ENCODE measurements at regions not wholly inside any gene's neighbourhood (a gene's known extent, or its start where the extent isn't known, plus 50 kb on each side); places are given as distances from the start of the nearest gene placed in this dataset.

- no peak for FAIRE-seq
- TF ChIP-seq POU2F2 (IDR thresholded peaks at IDR 0.05; ENCODE audit: low read depth, low read length) (no peak), POLR2AphosphoS5 (IDR thresholded peaks at IDR 0.05; ENCODE audit: low read depth, low read length) (no peak), POLR2A (IDR thresholded peaks at IDR 0.05; ENCODE audit: low read depth, low read length) (no peak), TAF1 (IDR thresholded peaks at IDR 0.05; ENCODE audit: low read depth, low read length) (no peak), SPI1 (IDR thresholded peaks at IDR 0.05; ENCODE audit: low read depth, low read length) (no peak), PAX5 (IDR thresholded peaks at IDR 0.05; ENCODE audit: insufficient read depth, low read length, severe bottlenecking) (no peak)
- no peak for DNase-seq (ENCODE audit: insufficient read length, low spot score)
These were observed 116.4 kb downstream of the NCOR2 start for GRCh38 chr12:124451016-124451415.

GRCh38 chr12:124450376-124450750 is 117.0 kb downstream of the NCOR2 start:
- DNase-seq (ENCODE audit: insufficient read length, low spot score) (no peak), FAIRE-seq (no peak)
- TF ChIP-seq POU2F2 (IDR thresholded peaks at IDR 0.05; ENCODE audit: low read depth, low read length) (no peak), SPI1 (IDR thresholded peaks at IDR 0.05; ENCODE audit: low read depth, low read length) (no peak), TAF1 (IDR thresholded peaks at IDR 0.05; ENCODE audit: low read depth, low read length) (no peak), POLR2A (IDR thresholded peaks at IDR 0.05; ENCODE audit: low read depth, low read length) (no peak), POLR2AphosphoS5 (IDR thresholded peaks at IDR 0.05; ENCODE audit: low read depth, low read length) (no peak), PAX5 (IDR thresholded peaks at IDR 0.05; ENCODE audit: insufficient read depth, low read length, severe bottlenecking) (no peak)

GRCh38 chr12:124449623-124450375 is 117.6 kb downstream of the NCOR2 start:
- DNase-seq (ENCODE audit: insufficient read length, low spot score) (no peak), FAIRE-seq (no peak)
- TF ChIP-seq SPI1 (IDR thresholded peaks at IDR 0.05; ENCODE audit: low read depth, low read length), result no peak
- TF ChIP-seq POLR2A (IDR thresholded peaks at IDR 0.05; ENCODE audit: low read depth, low read length), result no peak
- no peak for TF ChIP-seq TAF1 (IDR thresholded peaks at IDR 0.05; ENCODE audit: low read depth, low read length)
- no peak for TF ChIP-seq POU2F2 (IDR thresholded peaks at IDR 0.05; ENCODE audit: low read depth, low read length)
- no peak for TF ChIP-seq POLR2AphosphoS5 (IDR thresholded peaks at IDR 0.05; ENCODE audit: low read depth, low read length)
- no peak for TF ChIP-seq PAX5 (IDR thresholded peaks at IDR 0.05; ENCODE audit: insufficient read depth, low read length, severe bottlenecking)

GRCh38 chr12:124448955-124449622 is 118.3 kb downstream of the NCOR2 start:
- no peak for TF ChIP-seq POLR2A (IDR thresholded peaks at IDR 0.05; ENCODE audit: low read depth, low read length)
- no peak for TF ChIP-seq POLR2AphosphoS5 (IDR thresholded peaks at IDR 0.05; ENCODE audit: low read depth, low read length)
- TF ChIP-seq POU2F2 (IDR thresholded peaks at IDR 0.05; ENCODE audit: low read depth, low read length), result no peak
- TF ChIP-seq TAF1 (IDR thresholded peaks at IDR 0.05; ENCODE audit: low read depth, low read length), result no peak
- no peak for TF ChIP-seq PAX5 (IDR thresholded peaks at IDR 0.05; ENCODE audit: insufficient read depth, low read length, severe bottlenecking)
- no peak for TF ChIP-seq SPI1 (IDR thresholded peaks at IDR 0.05; ENCODE audit: low read depth, low read length)
- DNase-seq (ENCODE audit: insufficient read length, low spot score), result no peak
- FAIRE-seq, result no peak

DNA sequence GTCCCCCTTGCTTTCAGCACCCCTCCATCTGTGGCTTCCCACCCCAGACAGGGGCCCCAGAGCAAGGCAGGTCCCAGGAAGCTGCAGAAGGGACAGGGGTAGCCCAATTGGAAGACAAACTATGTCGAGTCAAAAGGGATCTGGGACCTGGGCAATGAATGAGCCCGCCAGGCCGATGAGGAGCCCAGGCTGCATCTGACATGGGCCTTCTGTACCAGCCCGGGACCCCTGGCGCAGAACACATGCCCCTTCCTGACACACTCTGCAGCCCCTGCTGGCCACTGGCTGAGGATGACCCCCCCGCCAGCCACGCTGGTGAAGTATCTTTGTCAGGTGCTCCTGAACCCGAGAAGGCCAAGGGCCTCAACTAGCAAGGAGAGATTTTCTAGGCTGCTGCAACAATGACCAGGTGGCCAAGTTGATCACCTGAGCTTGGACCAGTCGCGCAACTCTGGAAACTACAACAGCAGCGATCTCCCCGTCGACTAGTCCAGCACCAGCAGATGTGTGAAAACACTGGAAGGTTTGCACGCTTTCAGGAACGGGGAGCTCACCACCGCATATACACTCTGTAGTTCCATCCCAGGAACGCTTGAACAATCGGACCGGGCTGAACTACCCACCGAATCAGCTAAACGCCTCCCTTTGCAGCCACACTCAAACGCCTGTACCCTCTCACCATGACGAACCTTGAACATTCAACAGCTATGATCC is 119.0 kb downstream of the NCOR2 start:
- DNase-seq (ENCODE audit: insufficient read length, low spot score) (no peak), FAIRE-seq (no peak)
- TF ChIP-seq SPI1 (IDR thresholded peaks at IDR 0.05; ENCODE audit: low read depth, low read length) (no peak), POLR2AphosphoS5 (IDR thresholded peaks at IDR 0.05; ENCODE audit: low read depth, low read length) (no peak), POU2F2 (IDR thresholded peaks at IDR 0.05; ENCODE audit: low read depth, low read length) (no peak), POLR2A (IDR thresholded peaks at IDR 0.05; ENCODE audit: low read depth, low read length) (no peak), TAF1 (IDR thresholded peaks at IDR 0.05; ENCODE audit: low read depth, low read length) (no peak), PAX5 (IDR thresholded peaks at IDR 0.05; ENCODE audit: insufficient read depth, low read length, severe bottlenecking) (no peak)

GRCh38 chr12:124446364-124446763 is 121.0 kb downstream of the NCOR2 start:
- TF ChIP-seq PAX5 (IDR thresholded peaks at IDR 0.05; ENCODE audit: insufficient read depth, low read length, severe bottlenecking) (no peak), TAF1 (IDR thresholded peaks at IDR 0.05; ENCODE audit: low read depth, low read length) (no peak), POLR2A (IDR thresholded peaks at IDR 0.05; ENCODE audit: low read depth, low read length) (no peak), POU2F2 (IDR thresholded peaks at IDR 0.05; ENCODE audit: low read depth, low read length) (no peak), POLR2AphosphoS5 (IDR thresholded peaks at IDR 0.05; ENCODE audit: low read depth, low read length) (no peak), SPI1 (IDR thresholded peaks at IDR 0.05; ENCODE audit: low read depth, low read length) (no peak)
- no peak for FAIRE-seq
- no peak for DNase-seq (ENCODE audit: insufficient read length, low spot score)

GRCh38 chr12:124445826-124446225 is 121.6 kb downstream of the NCOR2 start:
- DNase-seq (ENCODE audit: insufficient read length, low spot score) (no peak), FAIRE-seq (no peak)
- no peak for TF ChIP-seq SPI1 (IDR thresholded peaks at IDR 0.05; ENCODE audit: low read depth, low read length)
- TF ChIP-seq TAF1 (IDR thresholded peaks at IDR 0.05; ENCODE audit: low read depth, low read length), result no peak
- no peak for TF ChIP-seq POU2F2 (IDR thresholded peaks at IDR 0.05; ENCODE audit: low read depth, low read length)
- no peak for TF ChIP-seq PAX5 (IDR thresholded peaks at IDR 0.05; ENCODE audit: insufficient read depth, low read length, severe bottlenecking)
- TF ChIP-seq POLR2AphosphoS5 (IDR thresholded peaks at IDR 0.05; ENCODE audit: low read depth, low read length), result no peak
- TF ChIP-seq POLR2A (IDR thresholded peaks at IDR 0.05; ENCODE audit: low read depth, low read length), result no peak

GRCh38 chr12:124445121-124445718 is 122.2 kb downstream of the NCOR2 start:
- FAIRE-seq (no peak), DNase-seq (ENCODE audit: insufficient read length, low spot score) (no peak)
- TF ChIP-seq SPI1 (IDR thresholded peaks at IDR 0.05; ENCODE audit: low read depth, low read length), result no peak
- no peak for TF ChIP-seq POLR2AphosphoS5 (IDR thresholded peaks at IDR 0.05; ENCODE audit: low read depth, low read length)
- TF ChIP-seq TAF1 (IDR thresholded peaks at IDR 0.05; ENCODE audit: low read depth, low read length), result no peak
- TF ChIP-seq POLR2A (IDR thresholded peaks at IDR 0.05; ENCODE audit: low read depth, low read length), result no peak
- no peak for TF ChIP-seq PAX5 (IDR thresholded peaks at IDR 0.05; ENCODE audit: insufficient read depth, low read length, severe bottlenecking)
- no peak for TF ChIP-seq POU2F2 (IDR thresholded peaks at IDR 0.05; ENCODE audit: low read depth, low read length)

Data from GM12891 (cell line).